ENCODE measurements at regions not wholly inside any gene's neighbourhood (a gene's known extent, or its start where the extent isn't known, plus 50 kb on each side); places are given as distances from the start of the nearest gene placed in this dataset.
"Not testable (repeated sequence)": the region's sequence is repeated elsewhere in the genome, so short reads cannot be mapped to it uniquely, and the experiment has no call there.

GRCh38 chr10:53508197-53508596 is 735.6 kb upstream of the MBL2 start:
- H3K4me3 Mint-ChIP-seq (ENCODE audit: unreplicated experiment): no peak overlapping the region

GRCh38 chr10:53504492-53504891 is 731.9 kb upstream of the MBL2 start:
- intact Hi-C loops (cut with micrococcal nuclease; ENCODE audit: unreplicated experiment); H3K27ac Mint-ChIP-seq (ENCODE audit: unreplicated experiment); H3K27me3 Mint-ChIP-seq (ENCODE audit: insufficient read depth, unreplicated experiment); DNase-seq; H3K36me3 ChIP-seq (ENCODE audit: control insufficient read depth, insufficient read depth, low read length); CTCF ChIA-PET; H3K4me3 Mint-ChIP-seq (ENCODE audit: unreplicated experiment); H3K4me3 ChIP-seq (ENCODE audit: low read depth, low read length); H3K4me1 ChIP-seq; H3K36me3 Mint-ChIP-seq (ENCODE audit: insufficient read depth, unreplicated experiment); H3K27me3 ChIP-seq (replicated peaks; ENCODE audit: control insufficient read depth, insufficient read depth, low read length); H3K9me3 ChIP-seq; H3K9me3 Mint-ChIP-seq (ENCODE audit: unreplicated experiment); POLR2A ChIA-PET; BruUV-seq (replicated peaks); H3K4me1 Mint-ChIP-seq (ENCODE audit: low read depth, unreplicated experiment): not testable (repeated sequence)

More at GRCh38 chr10:53508197-53508596, 735.6 kb upstream of the MBL2 start:
- ChIA-PET CTCF (no interaction called here), POLR2A (no interaction called here)
- H3K36me3 Mint-ChIP-seq (ENCODE audit: insufficient read depth, unreplicated experiment): no peaks in the 10 kb centered on the region
- Histone ChIP-seq H3K9me3 (no peaks in the 10 kb centered on the region), H3K4me1 (no peaks in the 10 kb centered on the region), H3K36me3 (ENCODE audit: control insufficient read depth, insufficient read depth, low read length) (no peaks in the 10 kb centered on the region), H3K27me3 (replicated peaks; ENCODE audit: control insufficient read depth, insufficient read depth, low read length) (no peaks in the 10 kb centered on the region), H3K4me3 (ENCODE audit: low read depth, low read length) (no peak overlapping the region)
- H3K27ac Mint-ChIP-seq (ENCODE audit: unreplicated experiment): no peak overlapping the region
- intact Hi-C loops (cut with micrococcal nuclease; ENCODE audit: unreplicated experiment): no loop called here
- TF ChIP-seq CTCF (IDR thresholded peaks at IDR 0.05; ENCODE audit: insufficient read depth in 1 of 2, low read depth in 1 of 2, low read length in 1 of 2, severe bottlenecking in 1 of 2, unreplicated experiment in 1 of 2): no peak
- peaks cover 7% of the 10 kb centered on the region for H3K9me3 Mint-ChIP-seq (ENCODE audit: unreplicated experiment)
- no peak for DNase-seq
- peaks cover 4% of the 10 kb centered on the region for H3K27me3 Mint-ChIP-seq (ENCODE audit: insufficient read depth, unreplicated experiment)
- H3K4me1 Mint-ChIP-seq (ENCODE audit: low read depth, unreplicated experiment): no peaks in the 10 kb centered on the region
- BruUV-seq (replicated peaks): no TSS peak

GRCh38 chr10:53491774-53492173 is 719.2 kb upstream of the MBL2 start:
- no peaks in the 10 kb centered on the region for H3K4me1 ChIP-seq
- no peaks in the 10 kb centered on the region for H3K4me1 Mint-ChIP-seq (ENCODE audit: low read depth, unreplicated experiment)
- peaks cover 12% of the 10 kb centered on the region for H3K9me3 Mint-ChIP-seq (ENCODE audit: unreplicated experiment)
- peaks cover 2% of the 10 kb centered on the region for H3K27me3 Mint-ChIP-seq (ENCODE audit: insufficient read depth, unreplicated experiment)
- no peaks in the 10 kb centered on the region for H3K27me3 ChIP-seq (replicated peaks; ENCODE audit: control insufficient read depth, insufficient read depth, low read length)
- no peaks in the 10 kb centered on the region for H3K36me3 ChIP-seq (ENCODE audit: control insufficient read depth, insufficient read depth, low read length)
- no peak for TF ChIP-seq CTCF (IDR thresholded peaks at IDR 0.05; ENCODE audit: insufficient read depth in 1 of 2, low read depth in 1 of 2, low read length in 1 of 2, severe bottlenecking in 1 of 2, unreplicated experiment in 1 of 2)
- no peak for DNase-seq
- peaks cover 12% of the 10 kb centered on the region for H3K9me3 ChIP-seq
- CTCF ChIA-PET: no interaction called here
- no TSS peak for BruUV-seq (replicated peaks)
- intact Hi-C loops (cut with micrococcal nuclease; ENCODE audit: unreplicated experiment): no loop called here
- no peaks in the 10 kb centered on the region for H3K36me3 Mint-ChIP-seq (ENCODE audit: insufficient read depth, unreplicated experiment)
- POLR2A ChIA-PET: no interaction called here
- no peak overlapping the region for H3K4me3 Mint-ChIP-seq (ENCODE audit: unreplicated experiment)
- no peak overlapping the region for H3K4me3 ChIP-seq (ENCODE audit: low read depth, low read length)
- H3K27ac Mint-ChIP-seq (ENCODE audit: unreplicated experiment): no peak overlapping the region

- Mint-ChIP-seq H3K27ac (ENCODE audit: unreplicated experiment) (no peak overlapping the region), H3K4me1 (ENCODE audit: low read depth, unreplicated experiment) (no peaks in the 10 kb centered on the region), H3K4me3 (ENCODE audit: unreplicated experiment) (no peak overlapping the region), H3K27me3 (ENCODE audit: insufficient read depth, unreplicated experiment) (peaks cover 2% of the 10 kb centered on the region), H3K36me3 (ENCODE audit: insufficient read depth, unreplicated experiment) (no peaks in the 10 kb centered on the region), H3K9me3 (ENCODE audit: unreplicated experiment) (peaks cover 23% of the 10 kb centered on the region)
- intact Hi-C loops (cut with micrococcal nuclease; ENCODE audit: unreplicated experiment): no loop called here
- no TSS peak for BruUV-seq (replicated peaks)
- no peak for DNase-seq
- H3K27me3 ChIP-seq (replicated peaks; ENCODE audit: control insufficient read depth, insufficient read depth, low read length): no peaks in the 10 kb centered on the region
- no peaks in the 10 kb centered on the region for H3K36me3 ChIP-seq (ENCODE audit: control insufficient read depth, insufficient read depth, low read length)
- TF ChIP-seq CTCF (IDR thresholded peaks at IDR 0.05; ENCODE audit: insufficient read depth in 1 of 2, low read depth in 1 of 2, low read length in 1 of 2, severe bottlenecking in 1 of 2, unreplicated experiment in 1 of 2): no peak
- H3K4me3 ChIP-seq (ENCODE audit: low read depth, low read length): no peak overlapping the region
- POLR2A ChIA-PET: no interaction called here
- CTCF ChIA-PET: no interaction called here
- peaks cover 20% of the 10 kb centered on the region for H3K9me3 ChIP-seq
- no peaks in the 10 kb centered on the region for H3K4me1 ChIP-seq
These were observed 718.0 kb upstream of the MBL2 start for GRCh38 chr10:53490553-53490952.
